ENCODE measurements at regions not wholly inside any gene's neighbourhood (a gene's known extent, or its start where the extent isn't known, plus 50 kb on each side); places are given as distances from the start of the nearest gene placed in this dataset.
"Not testable (repeated sequence)": the region's sequence is repeated elsewhere in the genome, so short reads cannot be mapped to it uniquely, and the experiment has no call there.

DNA sequence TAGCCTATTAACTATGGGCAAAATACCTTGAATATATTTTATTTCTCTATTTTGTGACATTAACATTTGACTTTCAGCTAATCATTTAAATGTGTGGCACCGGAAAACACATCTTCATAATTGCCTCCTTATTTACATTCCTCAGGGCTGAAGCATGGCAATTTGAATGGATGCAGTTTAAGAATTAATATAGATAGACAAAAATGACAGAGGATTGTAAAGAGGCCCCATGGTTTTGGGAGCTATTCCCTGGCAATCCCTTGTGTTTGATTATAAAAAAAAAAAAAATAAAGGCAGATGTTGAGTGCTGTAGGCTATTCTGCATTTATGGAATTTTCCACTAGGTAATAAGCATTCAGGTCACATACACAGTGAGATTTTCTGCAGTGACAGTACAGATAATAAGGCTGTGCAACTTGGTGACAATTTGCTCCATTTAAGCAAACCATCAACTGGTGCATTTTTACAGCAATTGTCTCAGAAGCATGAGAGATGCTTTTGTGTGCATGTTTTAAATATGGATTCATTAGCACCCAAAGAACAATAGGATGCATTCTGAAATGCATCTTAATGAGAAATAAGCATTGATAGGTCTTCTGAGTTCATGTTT lies 123.2 kb upstream of the SLC38A4 start:
- no peak for DNase-seq

- DNase-seq = no peak
Measured at GRCh38 chr12:46950094-46950493, 124.3 kb upstream of the SLC38A4 start.

GRCh38 chr12:46952880-46953483 lies 126.4 kb upstream of the PCED1B start:
- no peak for DNase-seq

DNA sequence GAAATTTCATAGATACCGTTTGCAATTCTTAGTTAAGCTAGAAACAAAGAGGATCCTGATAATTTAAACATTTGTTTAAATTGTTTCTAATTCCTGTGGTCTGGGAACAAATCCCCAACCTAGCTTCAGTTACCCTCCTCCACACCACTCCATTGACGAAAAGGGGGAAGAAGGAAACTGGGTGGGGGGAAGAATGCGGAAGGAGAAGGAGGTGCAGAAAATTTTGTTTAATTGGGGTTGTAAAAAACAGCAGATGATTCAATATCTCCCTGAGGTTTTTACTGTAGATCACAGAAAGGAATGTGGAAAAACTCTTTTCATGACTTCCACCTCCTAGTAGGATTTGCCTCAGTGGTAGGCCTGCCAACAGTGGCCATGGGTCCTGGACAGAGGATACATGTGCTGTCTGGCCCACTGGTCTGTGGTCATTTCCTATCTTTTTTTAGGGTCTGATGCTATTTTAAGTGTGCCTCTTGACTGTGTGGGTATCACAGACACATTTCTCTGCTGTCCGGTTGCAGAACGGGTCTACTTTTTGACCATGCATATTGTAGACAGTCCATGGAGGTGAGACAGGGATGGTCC lies 122.9 kb upstream of the PCED1B start:
- DNase-seq = no peak

DNA sequence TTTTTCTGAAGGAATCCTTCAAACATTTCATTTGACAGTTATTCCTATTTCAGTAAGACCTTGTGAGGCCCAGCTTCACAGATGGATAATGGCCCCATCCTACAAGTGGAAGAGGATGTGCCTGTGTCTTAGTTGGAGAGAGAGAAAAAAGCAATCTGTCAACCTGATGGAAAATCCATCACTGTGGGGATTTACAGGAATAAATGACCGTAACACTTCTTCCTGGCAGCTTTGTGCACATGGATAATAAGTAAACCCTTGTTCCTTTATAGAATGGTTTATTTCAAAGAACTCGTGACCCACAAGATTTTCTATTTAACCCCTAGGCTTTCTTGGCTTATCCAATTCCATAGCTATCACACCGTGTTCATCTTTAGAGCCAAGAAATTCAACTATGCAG lies 121.4 kb upstream of the PCED1B start:
- DNase-seq = no peak

GRCh38 chr12:46958599-46959290 lies 120.7 kb upstream of the PCED1B start:
- no peak for DNase-seq

- no peak for DNase-seq
Measured at GRCh38 chr12:46959502-46959901, 119.9 kb upstream of the PCED1B start.

- no peak for DNase-seq
Measured at GRCh38 chr12:46960681-46961080, 118.7 kb upstream of the PCED1B start.

DNA sequence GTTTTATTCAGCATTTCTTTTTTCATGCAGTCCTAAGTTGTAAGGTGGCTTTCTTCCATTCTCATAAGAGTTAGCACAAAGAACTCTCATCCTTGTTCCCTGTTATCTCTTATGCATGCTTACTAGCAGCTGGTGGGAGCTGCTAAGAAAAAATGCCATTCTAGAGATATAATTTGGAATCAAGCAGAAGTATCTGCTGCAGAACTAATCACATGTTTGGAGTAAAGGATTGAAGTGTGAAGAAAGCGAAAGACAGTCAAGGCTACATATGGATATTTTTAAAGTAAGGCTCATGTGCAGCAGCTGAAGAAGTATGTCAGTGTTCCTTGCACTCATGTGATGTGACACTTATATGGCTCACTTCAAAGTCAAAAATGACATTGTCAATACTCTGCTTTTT lies 116.2 kb upstream of the PCED1B start:
- DNase-seq = no peak

DNA sequence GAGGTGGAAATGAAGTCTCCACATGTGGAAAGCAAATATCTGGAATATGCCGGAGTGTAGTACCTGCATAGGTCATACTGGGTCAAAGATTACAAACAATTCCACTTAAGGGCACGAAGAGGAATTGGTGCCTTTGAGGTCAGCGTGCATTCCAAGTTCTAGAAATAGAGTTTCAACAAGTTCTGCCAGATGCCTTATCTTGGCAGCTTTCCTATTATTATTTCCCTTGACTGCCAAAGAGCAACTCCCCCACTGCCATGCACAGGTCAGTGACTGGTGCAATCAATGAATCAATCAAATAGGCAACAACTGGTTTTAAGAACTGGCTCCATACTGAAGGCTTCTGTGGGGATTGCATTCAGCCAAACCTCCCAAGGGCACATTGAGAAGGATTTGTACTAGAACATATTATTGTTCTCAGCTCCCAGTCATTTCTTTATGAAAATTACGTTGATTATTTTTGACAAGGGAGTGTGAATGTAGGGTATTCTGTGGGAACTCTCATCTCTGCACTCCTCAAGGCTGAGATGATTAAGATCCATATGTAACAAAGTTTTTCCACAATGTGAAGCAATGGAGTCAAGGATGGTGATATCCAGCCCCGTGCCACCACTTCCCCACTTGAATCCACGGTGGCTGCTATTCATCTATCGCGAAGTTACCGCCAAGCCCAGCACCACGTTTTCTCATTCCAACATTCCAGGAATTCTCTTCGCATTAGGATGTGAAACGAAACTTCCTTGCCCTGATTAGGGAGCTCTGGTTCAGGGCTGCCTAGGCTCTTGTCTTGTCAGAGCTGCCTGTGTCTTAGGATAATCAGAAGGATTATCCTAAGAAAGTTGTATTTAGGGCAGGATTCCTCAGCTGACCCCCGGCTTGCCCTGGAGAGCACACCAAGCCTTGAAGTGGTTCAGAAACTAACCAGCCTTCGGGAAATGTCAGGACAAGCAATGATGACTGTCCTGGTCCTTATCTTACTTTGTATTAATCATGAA lies 115.1 kb upstream of the PCED1B start:
- DNase-seq = peak; percentile 95

DNA sequence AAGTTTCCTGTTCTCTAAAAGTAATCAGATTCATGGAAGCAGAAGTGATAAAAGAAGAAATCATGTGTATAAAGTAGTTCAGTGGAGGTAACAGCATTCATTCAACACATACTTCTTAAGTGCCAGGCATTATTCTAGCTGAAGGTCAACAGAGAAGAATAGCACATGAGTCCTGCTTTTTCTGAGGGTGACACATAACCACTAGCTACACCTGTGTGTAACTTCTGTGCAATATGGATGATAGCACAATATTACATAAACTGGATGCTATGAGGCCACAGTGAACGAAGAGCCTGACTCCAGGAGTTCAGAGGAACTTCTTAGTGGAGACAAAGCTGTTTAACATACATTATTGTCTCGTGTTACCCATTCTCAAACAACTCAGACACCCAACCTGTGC lies 114.3 kb upstream of the PCED1B start:
- no peak for DNase-seq

GRCh38 chr12:46965880-46966279 lies 113.5 kb upstream of the PCED1B start:
- DNase-seq = no peak

DNA sequence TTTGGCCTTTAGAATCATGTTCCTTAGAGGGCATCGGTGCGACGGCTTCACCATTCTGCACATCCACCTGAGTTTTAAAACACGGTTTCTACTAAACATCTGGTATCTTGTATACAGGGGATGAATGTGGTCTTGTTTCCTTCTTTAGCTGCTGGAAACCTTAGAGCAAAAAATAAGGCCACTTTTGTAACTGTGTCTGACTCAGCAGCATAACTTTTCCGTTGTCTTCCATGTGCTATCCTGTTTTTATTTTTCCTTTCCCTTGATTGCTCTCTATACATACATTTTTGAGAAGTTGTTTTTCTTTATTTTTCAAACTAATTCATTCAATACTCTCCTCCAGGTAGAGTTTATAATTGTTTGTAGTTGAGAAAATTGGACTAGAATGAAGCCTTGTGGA lies 108.8 kb upstream of the PCED1B start:
- no peak for DNase-seq

DNA sequence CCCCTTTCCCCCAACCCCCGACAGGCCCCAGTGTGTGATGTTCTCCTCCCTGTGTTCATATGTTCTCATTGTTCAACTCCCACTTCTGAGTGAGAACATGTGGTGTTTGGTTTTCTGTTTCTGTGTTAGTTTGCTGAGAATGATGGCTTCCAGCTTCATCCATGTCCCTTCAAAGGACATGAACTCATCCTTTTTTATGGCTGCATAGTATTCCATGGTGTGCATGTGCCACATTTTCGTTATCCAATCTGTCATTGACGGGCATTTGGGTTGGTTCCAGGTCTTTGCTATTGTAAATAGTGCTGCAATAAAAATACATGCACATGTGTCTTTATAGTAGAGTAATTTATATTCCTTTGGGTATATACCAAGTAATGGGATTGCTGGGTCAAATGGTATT lies 105.5 kb upstream of the PCED1B start:
- DNase-seq = not testable (repeated sequence)

- DNase-seq = no peak
Measured at GRCh38 chr12:46977871-46978375, 101.5 kb upstream of the PCED1B start.

- no peak for DNase-seq
Measured at GRCh38 chr12:46981622-46982021, 97.8 kb upstream of the PCED1B start.

GRCh38 chr12:46982629-46983392 lies 96.6 kb upstream of the PCED1B start:
- peak; percentile 68 for DNase-seq

DNA sequence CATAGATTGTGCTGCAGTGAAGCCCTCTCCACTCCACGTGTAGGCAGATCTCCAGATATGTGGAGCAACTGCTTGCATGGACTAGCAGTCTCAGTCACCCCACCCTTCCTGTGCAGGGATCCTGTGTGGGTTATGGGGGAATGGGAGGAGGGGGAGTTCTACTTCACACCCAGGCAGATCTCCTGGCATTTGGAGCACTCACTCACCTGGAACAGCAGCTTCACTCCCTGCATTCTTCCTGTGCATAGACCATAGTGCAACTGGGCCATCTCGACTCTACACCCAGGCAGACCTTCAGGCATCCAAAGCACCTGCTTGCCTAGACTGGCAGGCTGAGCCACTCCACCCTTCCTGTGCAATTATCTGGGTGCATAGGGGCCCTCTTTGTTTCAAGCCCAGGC lies 96.0 kb upstream of the PCED1B start:
- no peak for DNase-seq

- DNase-seq = peak; percentile 80
Measured at GRCh38 chr12:46983959-46984841, 95.2 kb upstream of the PCED1B start.

GRCh38 chr12:46985816-46986215 lies 93.6 kb upstream of the PCED1B start:
- no peak for DNase-seq

DNA sequence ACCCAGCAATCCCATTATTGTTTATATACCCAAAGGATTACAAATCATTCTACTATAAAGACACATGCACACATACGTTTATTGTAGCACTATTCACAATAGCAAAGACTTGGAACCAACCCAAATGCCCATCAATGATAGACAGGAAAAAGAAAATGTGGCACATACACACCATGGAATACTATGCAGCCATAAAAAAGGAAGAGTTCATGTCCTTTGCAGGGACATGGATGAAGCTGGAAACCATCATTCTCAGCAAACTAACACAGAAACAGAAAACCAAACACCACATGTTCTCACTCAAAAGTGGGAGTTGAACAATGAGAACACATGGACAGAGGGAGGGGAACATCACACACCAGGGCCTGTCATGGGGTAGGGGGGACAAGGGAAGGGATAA lies 91.3 kb upstream of the PCED1B start:
- not testable (repeated sequence) for DNase-seq

All from islet precursor cell (in vitro differentiated cells).